MCF 10A (cell line): ENCODE measurements at regions not wholly inside any gene's neighbourhood (a gene's known extent, or its start where the extent isn't known, plus 50 kb on each side); places are given as distances from the start of the nearest gene placed in this dataset.

ENCODE experiments used
- BruUV-seq: library from RNA; stranded (reverse); fragments of 400-500 nt; replicated peaks from 2 replicates; lab custom pipeline; 2021; lab: Mats Ljungman, UMichigan
- CTCF ChIA-PET: fragments of 300-600 bp; sonication (Branson Sonifier 250); formaldehyde crosslinking; extraction: SDS; loops from one replicate; lab custom pipeline; 2021; ENCODE audit warnings: antibody characterized with exemption, inconsistent platforms; lab: Yijun Ruan, JAX
- POLR2A ChIA-PET: fragments of 300-600, 350-650 bp; sonication (Branson Sonifier 250); formaldehyde crosslinking; extraction: SDS; loops from one replicate; lab custom pipeline; 2020; ENCODE audit warnings: antibody characterized with exemption, inconsistent platforms; lab: Yijun Ruan, JAX
- DNase-seq: peaks from one replicate; pipeline ENCODE4 v3.0.0-alpha.2; 2018; ENCODE audit not compliant: unreplicated experiment
- H3K27ac Mint-ChIP-seq: one replicate; pipeline ENCODE4 v1.8.0; 2022; ENCODE audit warnings: mild to moderate bottlenecking, low read depth, mixed read lengths; ENCODE audit not compliant: unreplicated experiment
- H3K27me3 Mint-ChIP-seq: one replicate; pipeline ENCODE4 v1.8.0; 2022; ENCODE audit warnings: mixed read lengths; ENCODE audit not compliant: insufficient read depth, unreplicated experiment
- H3K36me3 Mint-ChIP-seq: one replicate; pipeline ENCODE4 v1.8.0; 2022; ENCODE audit warnings: mild to moderate bottlenecking, moderate library complexity, mixed read lengths; ENCODE audit not compliant: insufficient read depth, unreplicated experiment
- H3K4me1 Mint-ChIP-seq: one replicate; pipeline ENCODE4 v1.8.0; 2022; ENCODE audit warnings: mixed read lengths; ENCODE audit not compliant: insufficient read depth, unreplicated experiment
- H3K4me3 Mint-ChIP-seq: one replicate; pipeline ENCODE4 v1.8.0; 2022; ENCODE audit warnings: mild to moderate bottlenecking, moderate library complexity, mixed read lengths; ENCODE audit not compliant: unreplicated experiment
- H3K9me3 Mint-ChIP-seq: one replicate; pipeline ENCODE4 v1.8.0; 2022; ENCODE audit warnings: mixed read lengths; ENCODE audit not compliant: unreplicated experiment
- CTCF ChIP-seq: fragments of 200-600 bp; IDR thresholded peaks from one replicate; pipeline ENCODE4 v1.8.0; 2022; ENCODE audit warnings: antibody characterized with exemption, mild to moderate bottlenecking; ENCODE audit not compliant: unreplicated experiment
- intact Hi-C: fragments of 100-400 bp; cut with micrococcal nuclease; formaldehyde crosslinking; loops from 2 replicates; pipeline ENCODE4 v1.14.1; 2022

- no peaks in the 10 kb centered on the region for H3K27me3 Mint-ChIP-seq
- no TSS peak for BruUV-seq
- intact Hi-C loops, result loop anchor here (5.0 kb wide), 1 partner anchor 368 kb away; no protein-coding TSS in a partner anchor
- TF ChIP-seq CTCF, result no peak
- DNase-seq, result no peak
- peak overlapping the region; percentile 95 for H3K27ac Mint-ChIP-seq
- H3K4me1 Mint-ChIP-seq, result peaks cover 14% of the 10 kb centered on the region
- no peaks in the 10 kb centered on the region for H3K36me3 Mint-ChIP-seq
- H3K4me3 Mint-ChIP-seq, result no peak overlapping the region
- ChIA-PET POLR2A (interaction anchor here (0.6 to 3.2 kb wide), 14 partner anchors 12 to 1411 kb away, joined by 3 to 15 read pairs (median 4); partner anchors contain the start of gene MEIS1), CTCF (interaction anchor here (0.5 to 2.1 kb wide), 16 partner anchors 9 to 1409 kb away, joined by 3 to 15 read pairs (median 3); no protein-coding TSS in a partner anchor)
- no peaks in the 10 kb centered on the region for H3K9me3 Mint-ChIP-seq
Observed at GRCh38 chr2:67845621-67846369, 217.0 kb downstream of the C1D start.

- ChIA-PET POLR2A (interaction anchor here (0.6 to 3.2 kb wide), 13 partner anchors 11 to 1412 kb away, joined by 3 to 15 read pairs (median 4); partner anchors contain the start of gene MEIS1), CTCF (interaction anchor here (0.5 to 2.1 kb wide), 16 partner anchors 8 to 1408 kb away, joined by 3 to 15 read pairs (median 4); no protein-coding TSS in a partner anchor)
- no peaks in the 10 kb centered on the region for H3K36me3 Mint-ChIP-seq
- TF ChIP-seq CTCF, result peak; percentile 74
- intact Hi-C loops, result loop anchor here (5.0 kb wide), 1 partner anchor 369 kb away; no protein-coding TSS in a partner anchor
- peak; percentile 99 for DNase-seq
- BruUV-seq, result no TSS peak
- no peaks in the 10 kb centered on the region for H3K27me3 Mint-ChIP-seq
- no peak overlapping the region for H3K4me3 Mint-ChIP-seq
- no peaks in the 10 kb centered on the region for H3K9me3 Mint-ChIP-seq
- peaks cover 14% of the 10 kb centered on the region for H3K4me1 Mint-ChIP-seq
- H3K27ac Mint-ChIP-seq, result peak overlapping the region; percentile 95
Observed at GRCh38 chr2:67846370-67847070, 216.3 kb downstream of the C1D start.

GRCh38 chr2:67848551-67849285 is 214.1 kb downstream of the C1D start:
- ChIA-PET CTCF (interaction anchor here (0.6 to 2.1 kb wide), 5 partner anchors 30 to 1426 kb away, joined by 3 to 5 read pairs (median 4); no protein-coding TSS in a partner anchor), POLR2A (interaction anchor here (0.6 kb wide), 3 partner anchors 74 to 433 kb away, joined by 3 to 4 read pairs (median 3); no protein-coding TSS in a partner anchor)
- H3K4me1 Mint-ChIP-seq, result peaks cover 11% of the 10 kb centered on the region
- H3K36me3 Mint-ChIP-seq, result no peaks in the 10 kb centered on the region
- no TSS peak for BruUV-seq
- H3K9me3 Mint-ChIP-seq, result no peaks in the 10 kb centered on the region
- no peak overlapping the region for H3K4me3 Mint-ChIP-seq
- H3K27me3 Mint-ChIP-seq, result no peaks in the 10 kb centered on the region
- intact Hi-C loops, result loop anchor here (5.0 kb wide), 1 partner anchor 371 kb away; no protein-coding TSS in a partner anchor
- no peak for DNase-seq
- TF ChIP-seq CTCF, result no peak
- H3K27ac Mint-ChIP-seq, result no peak overlapping the region
